T-cell (primary cell): ENCODE measurements at regions not wholly inside any gene's neighbourhood (a gene's known extent, or its start where the extent isn't known, plus 50 kb on each side); places are given as distances from the start of the nearest gene placed in this dataset.
A peak's percentile ranks its signal among the peaks of the same experiment; 100 is the strongest.

ENCODE experiments used
- ATAC-seq, 4 experiments: fragments of 200-7000 bp in 3 of 4; fragments of 150-1000 bp in 1 of 4; cut with Tn5 transposase; replicated peaks in 1 of 4; 1 replicate in 3 of 4; 2 replicates in 1 of 4; pipeline ENCODE4 v1.10.0; 2021; ENCODE audit warnings: moderate library complexity in 3 of 4, mild to moderate bottlenecking in 2 of 4, moderate number of reproducible peaks in 1 of 4
- CTCF ChIA-PET, 2 donors: fragments of 300-600 bp; sonication (Branson Sonifier 250); formaldehyde crosslinking; loops; one replicate each; lab custom pipeline; 2022; ENCODE audit warnings: antibody characterized with exemption in 2 of 2; lab: Charles Lee
- POLR2A ChIA-PET, 2 donors: fragments of 300-600 bp; sonication (Branson Sonifier 250); formaldehyde crosslinking; loops; one replicate each; lab custom pipeline; 2022; ENCODE audit warnings: antibody characterized with exemption in 2 of 2; lab: Charles Lee
- DNase-seq, 35 experiments: peaks; one replicate each; pipeline versions ENCODE4 v3.0.0 to v3.0.0-alpha.2; 2013 to 2023
- H3K27ac ChIP-seq: one replicate; pipeline ENCODE4 v1.5.1; 2013; ENCODE audit warnings: low read length
- H3K27me3 ChIP-seq, 2 experiments: replicated peaks in 1 of 2; 1 replicate in 1 of 2; 2 replicates in 1 of 2; pipeline versions ENCODE4 v1.6.1 to v1.7.0; 2013; ENCODE audit warnings: low read length in 1 of 2, mixed read lengths in 1 of 2; ENCODE audit not compliant: control insufficient read depth in 2 of 2, insufficient read depth in 2 of 2; ENCODE audit errors: extremely low read depth in 1 of 2
- H3K36me3 ChIP-seq, 2 donors: 1 replicate in 1 of 2; 2 replicates in 1 of 2; pipeline versions ENCODE4 v1.6.1 to v1.7.0; 2013; ENCODE audit warnings: low read length in 1 of 2; ENCODE audit not compliant: control insufficient read depth in 2 of 2, insufficient read depth in 1 of 2; ENCODE audit errors: extremely low read depth in 1 of 2
- H3K4me1 ChIP-seq, 2 experiments: 1 replicate in 1 of 2; 2 replicates in 1 of 2; pipeline versions ENCODE4 v1.6.1 to v1.7.0; 2013; ENCODE audit warnings: low read length in 2 of 2, mixed read lengths in 1 of 2; ENCODE audit not compliant: insufficient read depth in 2 of 2, control insufficient read depth in 1 of 2; ENCODE audit errors: extremely low read depth in 1 of 2
- H3K4me3 ChIP-seq, 2 donors: 1 replicate in 1 of 2; 2 replicates in 1 of 2; pipeline versions ENCODE4 v1.5.1 to v1.7.0; 2013; ENCODE audit warnings: mild to moderate bottlenecking in 2 of 2, low read length in 1 of 2, moderate library complexity in 1 of 2; ENCODE audit not compliant: control insufficient read depth in 1 of 2; ENCODE audit errors: extremely low read depth in 1 of 2
- H3K9me3 ChIP-seq: 2 replicates; pipeline ENCODE4 v1.7.0; 2013
- H3K27ac Mint-ChIP-seq, 2 donors: one replicate each; pipeline ENCODE4 v1.8.0; 2020 to 2021; ENCODE audit warnings: mild to moderate bottlenecking in 2 of 2, mixed read lengths in 2 of 2
- H3K27me3 Mint-ChIP-seq, 2 donors: one replicate each; pipeline ENCODE4 v1.8.0; 2021 to 2022; ENCODE audit warnings: mixed read lengths in 2 of 2
- H3K36me3 Mint-ChIP-seq: one replicate; pipeline ENCODE4 v1.8.0; 2021; ENCODE audit warnings: mixed read lengths
- H3K4me1 Mint-ChIP-seq, 3 donors: one replicate each; pipeline ENCODE4 v1.8.0; 2020 to 2022; ENCODE audit warnings: mixed read lengths in 3 of 3, mild to moderate bottlenecking in 1 of 3
- H3K4me3 Mint-ChIP-seq, 3 donors: one replicate each; pipeline ENCODE4 v1.8.0; 2020 to 2022; ENCODE audit warnings: mild to moderate bottlenecking in 3 of 3, mixed read lengths in 3 of 3, moderate library complexity in 3 of 3
- H3K9me3 Mint-ChIP-seq, 3 donors: one replicate each; pipeline ENCODE4 v1.8.0; 2020 to 2022; ENCODE audit warnings: mixed read lengths in 3 of 3
- WGBS: methylation state at CpG from one replicate; pipeline ENCODE4 v1.1.5; 2013; ENCODE audit warnings: missing lambda C conversion rate; ENCODE audit not compliant: insufficient coverage; 5-methylcytosine and 5-hydroxymethylcytosine counted together

DNA sequence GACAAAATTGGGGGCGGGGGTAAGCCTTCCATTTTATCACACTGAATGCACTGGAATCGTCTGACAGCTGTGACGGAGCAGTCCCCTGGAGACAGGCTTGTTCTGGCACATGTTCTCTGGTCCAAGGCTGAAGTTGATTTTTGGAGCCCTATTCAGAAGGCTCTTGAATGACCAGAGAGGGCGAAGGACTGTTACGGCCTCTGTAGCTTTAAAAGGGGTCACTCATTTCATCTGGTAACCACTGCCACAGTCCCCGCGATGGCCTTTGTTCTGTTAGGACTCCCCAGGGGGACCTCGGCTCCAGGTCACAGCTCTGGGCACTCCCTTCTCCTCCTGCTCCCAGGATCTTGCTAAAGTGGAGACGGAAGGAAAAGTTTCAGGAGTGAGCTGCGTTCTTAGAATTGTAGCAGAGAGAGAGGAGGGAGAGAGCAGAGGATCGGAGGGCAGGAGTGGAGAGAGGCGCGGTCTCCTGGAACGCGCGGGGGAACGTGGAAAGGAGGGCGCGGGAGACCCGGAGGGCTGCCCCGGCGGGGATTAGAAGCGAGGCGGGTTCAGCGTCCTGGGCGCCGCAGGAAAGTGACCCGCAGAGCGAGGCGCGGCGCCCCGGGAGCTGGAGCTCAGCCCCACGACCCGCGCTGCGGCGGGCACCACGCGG lies 134.3 kb upstream of the MYO16 start:
- Histone ChIP-seq H3K27me3 (peaks cover 17 to 32% of the 10 kb centered on the region in 2 experiments), H3K36me3 (no peaks in the 10 kb centered on the region), H3K4me1 (peaks cover 0 to 16% of the 10 kb centered on the region in 2 experiments), H3K9me3 (no peaks in the 10 kb centered on the region), H3K27ac (no peak overlapping the region), H3K4me3 (peak overlapping the region in 1 of 2 donors; percentile 7)
- H3K4me3 Mint-ChIP-seq = peak overlapping the region; percentile 78 to 93 (median 80)
- no peak for DNase-seq
- no peaks in the 10 kb centered on the region for H3K36me3 Mint-ChIP-seq
- H3K4me1 Mint-ChIP-seq = peaks cover 13 to 21% (median 21%) of the 10 kb centered on the region in 3 donors
- peak in 1 of 4 experiments; percentile 28 for ATAC-seq
- peaks cover 0 to 13% (median 10%) of the 10 kb centered on the region in 3 donors for H3K9me3 Mint-ChIP-seq
- ChIA-PET CTCF (interaction anchor here in 1 of 2 donors (0.6 to 1.1 kb wide), 2 partner anchors 13 to 344 kb away, joined by 4 to 10 read pairs; no protein-coding TSS in a partner anchor), POLR2A (no interaction called here)
- H3K27ac Mint-ChIP-seq = peak overlapping the region in 1 of 2 donors; percentile 31
- WGBS = 5% methylated on average over 35 of the region's 40 CpGs
- peaks cover 27 to 43% of the 10 kb centered on the region in 2 donors for H3K27me3 Mint-ChIP-seq

DNA sequence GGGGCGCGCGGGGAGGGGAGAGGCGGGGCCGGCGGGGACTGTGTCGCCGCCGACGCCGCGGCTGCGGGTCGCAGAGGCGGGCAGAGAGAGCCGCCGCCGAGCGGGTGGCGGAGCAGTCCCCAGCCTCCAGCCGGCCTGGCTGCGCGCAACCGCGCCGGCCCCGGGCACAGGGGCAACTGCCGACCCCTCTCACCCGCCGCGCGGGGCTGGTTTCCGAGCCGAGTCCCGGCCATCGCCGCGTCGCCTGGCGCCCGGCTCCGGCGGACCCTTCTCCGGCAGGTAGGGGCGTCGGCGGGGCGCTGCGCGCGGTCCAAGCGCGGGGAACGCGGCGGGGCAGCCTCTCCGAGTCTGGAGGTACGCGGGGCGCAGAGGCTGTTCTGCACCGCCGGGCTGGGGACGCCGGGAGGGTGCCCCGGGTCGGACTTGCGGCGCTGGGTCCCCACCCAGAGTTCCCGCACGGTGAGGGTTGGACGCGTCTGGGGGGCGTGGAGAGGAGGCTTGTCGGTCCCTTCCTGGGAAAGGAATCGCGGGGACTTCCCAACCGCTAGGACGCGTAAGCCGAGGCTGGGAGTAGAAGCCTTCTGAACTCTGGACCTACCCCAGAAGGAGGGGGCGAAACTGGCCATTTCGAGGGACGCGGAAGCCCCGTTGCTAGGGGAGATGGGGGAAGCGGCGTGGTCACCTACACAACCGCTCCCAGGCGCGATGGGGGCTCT lies 133.6 kb upstream of the MYO16 start:
- ChIA-PET POLR2A (no interaction called here), CTCF (interaction anchor here in 1 of 2 donors (0.6 to 1.1 kb wide), 3 partner anchors 12 to 345 kb away, joined by 3 to 10 read pairs (median 4); no protein-coding TSS in a partner anchor)
- no peaks in the 10 kb centered on the region for H3K36me3 Mint-ChIP-seq
- H3K36me3 ChIP-seq = no peaks in the 10 kb centered on the region
- ATAC-seq = peak; percentile 36 to 59 (median 46)
- no peak overlapping the region for H3K27ac ChIP-seq
- WGBS = 7% methylated on average over 79 of the region's 90 CpGs
- H3K4me3 Mint-ChIP-seq = peak overlapping the region; percentile 76 to 93 (median 80)
- H3K9me3 ChIP-seq = no peaks in the 10 kb centered on the region
- peak overlapping the region; percentile 48 to 85 for H3K4me3 ChIP-seq
- peaks cover 0 to 16% of the 10 kb centered on the region in 2 experiments for H3K4me1 ChIP-seq
- H3K27ac Mint-ChIP-seq = peak overlapping the region in 1 of 2 donors; percentile 27
- peak in 1 of 35 experiments; percentile 1 for DNase-seq
- H3K27me3 Mint-ChIP-seq = peaks cover 29 to 46% of the 10 kb centered on the region in 2 donors
- H3K4me1 Mint-ChIP-seq = peaks cover 13 to 21% (median 21%) of the 10 kb centered on the region in 3 donors
- H3K27me3 ChIP-seq = peaks cover 17 to 32% of the 10 kb centered on the region in 2 experiments
- peaks cover 0 to 7% (median 6%) of the 10 kb centered on the region in 3 donors for H3K9me3 Mint-ChIP-seq

DNA sequence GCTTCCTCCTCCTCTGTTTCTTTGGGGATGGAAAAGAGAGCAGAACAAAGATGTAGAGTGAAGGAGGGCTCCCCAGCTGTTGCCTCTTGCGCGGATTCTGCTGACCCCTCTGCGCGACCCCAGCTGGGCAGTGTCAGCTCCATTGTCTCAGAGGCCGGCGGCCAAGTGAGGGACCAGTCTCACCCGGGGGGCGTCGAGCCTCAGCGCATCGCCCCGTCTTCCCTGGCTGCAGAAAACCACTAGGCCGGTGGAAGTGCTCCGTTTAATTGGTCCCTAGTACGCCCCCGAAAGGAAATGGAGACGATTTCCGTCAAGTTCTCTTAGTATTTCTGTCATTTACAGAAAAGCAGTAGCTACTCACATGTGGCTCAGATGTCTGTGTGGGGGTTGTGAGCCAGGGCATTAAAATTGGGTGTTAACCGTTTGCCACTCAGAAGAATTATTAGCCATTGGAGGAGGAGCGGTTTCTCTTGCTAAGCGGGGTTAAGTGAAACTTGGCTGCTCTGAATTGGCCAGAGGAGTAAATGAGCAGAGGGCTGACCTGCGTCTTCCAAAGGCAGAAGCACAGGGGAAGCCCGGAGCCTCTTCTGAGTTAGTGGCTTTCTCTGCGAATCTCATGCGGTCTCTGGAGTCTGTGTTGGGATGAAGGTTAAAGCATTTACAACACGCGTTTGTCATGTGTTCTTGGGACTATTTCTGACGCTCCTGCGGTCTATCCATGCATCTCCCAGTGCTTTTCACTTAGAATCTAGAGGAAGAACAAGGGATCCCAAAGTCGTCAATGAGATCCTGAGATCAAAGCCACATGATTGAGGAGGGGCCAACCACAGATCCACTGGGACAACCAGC lies 132.8 kb upstream of the MYO16 start:
- Mint-ChIP-seq H3K27ac (peak overlapping the region; percentile 11 to 27), H3K4me3 (peak overlapping the region; percentile 74 to 83 (median 76)), H3K4me1 (peaks cover 13 to 21% (median 21%) of the 10 kb centered on the region in 3 donors), H3K27me3 (peaks cover 29 to 50% of the 10 kb centered on the region in 2 donors), H3K9me3 (peaks cover 0 to 5% (median 3%) of the 10 kb centered on the region in 3 donors), H3K36me3 (no peaks in the 10 kb centered on the region)
- ATAC-seq (peak in 3 of 4 experiments; percentile 42 to 53 (median 45)), DNase-seq (no peak)
- peak overlapping the region; percentile 48 to 85 for H3K4me3 ChIP-seq
- H3K27ac ChIP-seq = no peak overlapping the region
- peaks cover 0 to 16% of the 10 kb centered on the region in 2 experiments for H3K4me1 ChIP-seq
- 6% methylated on average over 25 of the region's 30 CpGs for WGBS
- H3K36me3 ChIP-seq = no peaks in the 10 kb centered on the region
- H3K9me3 ChIP-seq = no peaks in the 10 kb centered on the region
- ChIA-PET POLR2A (interaction anchor here in 1 of 2 donors (0.7 kb wide), 1 partner anchor 154 kb away, joined by 3 read pairs; no protein-coding TSS in a partner anchor), CTCF (interaction anchor here in 1 of 2 donors (0.6 kb wide), 1 partner anchor 14 kb away, joined by 3 read pairs; no protein-coding TSS in a partner anchor)
- peaks cover 17 to 32% of the 10 kb centered on the region in 2 experiments for H3K27me3 ChIP-seq

DNA sequence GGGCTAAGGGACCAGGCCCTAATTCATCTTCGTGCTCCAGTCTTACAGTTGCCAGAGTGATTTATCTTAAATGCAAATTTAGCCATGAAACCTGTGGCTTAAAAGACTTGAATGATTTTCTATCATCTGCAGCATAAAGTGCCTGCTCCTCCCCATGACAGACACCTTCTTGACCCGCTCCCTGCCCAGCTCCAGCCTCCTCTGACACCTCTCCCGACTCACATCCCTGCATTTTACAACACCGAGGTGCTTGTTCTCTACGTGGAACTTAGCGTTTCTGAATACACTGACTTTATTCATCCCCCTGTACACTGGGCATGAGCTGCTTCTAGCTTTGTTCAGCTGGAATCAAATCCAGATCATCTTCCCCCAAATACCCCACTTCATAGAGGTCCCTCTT lies 128.7 kb upstream of the MYO16 start:
- POLR2A ChIA-PET = no interaction called here
- peaks cover 0 to 12% of the 10 kb centered on the region in 2 experiments for H3K4me1 ChIP-seq
- H3K36me3 ChIP-seq = no peaks in the 10 kb centered on the region
- peaks cover 21 to 42% of the 10 kb centered on the region in 2 donors for H3K27me3 Mint-ChIP-seq
- H3K27me3 ChIP-seq = peaks cover 14 to 15% of the 10 kb centered on the region in 2 experiments
- no peaks in the 10 kb centered on the region for H3K9me3 ChIP-seq
- peak overlapping the region in 1 of 2 donors; percentile 12 for H3K27ac Mint-ChIP-seq
- H3K27ac ChIP-seq = no peak overlapping the region
- peaks cover 9 to 15% (median 14%) of the 10 kb centered on the region in 3 donors for H3K4me1 Mint-ChIP-seq
- 88% methylated on average over 6 of the region's 6 CpGs for WGBS
- DNase-seq (no peak), ATAC-seq (no peak)
- no peaks in the 10 kb centered on the region for H3K9me3 Mint-ChIP-seq
- CTCF ChIA-PET = no interaction called here
- H3K4me3 ChIP-seq = no peak overlapping the region
- no peak overlapping the region for H3K4me3 Mint-ChIP-seq
- no peaks in the 10 kb centered on the region for H3K36me3 Mint-ChIP-seq

DNA sequence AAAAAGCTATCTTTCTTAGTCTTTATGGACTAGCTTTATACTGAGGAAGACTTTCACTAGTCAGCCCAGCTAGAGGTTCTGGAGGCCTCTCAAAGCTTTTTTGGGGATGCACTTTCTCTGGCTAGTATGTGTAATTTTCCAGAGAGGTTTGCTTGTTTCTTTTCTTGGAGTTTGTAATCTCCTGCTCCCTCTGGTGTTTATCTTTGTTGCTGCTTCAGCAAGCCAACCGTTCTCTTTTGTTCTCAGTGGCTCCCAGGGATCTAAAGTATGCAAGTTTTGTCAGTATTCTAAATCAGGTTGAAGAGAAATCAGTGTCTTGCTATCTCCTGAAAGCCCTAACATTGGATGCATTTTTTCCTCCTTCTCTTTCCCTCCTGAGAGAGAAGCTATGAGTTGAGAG lies 121.1 kb upstream of the MYO16 start:
- H3K9me3 Mint-ChIP-seq = peaks cover 0 to 13% (median 8%) of the 10 kb centered on the region in 3 donors
- Histone ChIP-seq H3K9me3 (peaks cover 2% of the 10 kb centered on the region), H3K27me3 (no peaks in the 10 kb centered on the region), H3K4me3 (no peak overlapping the region), H3K4me1 (no peaks in the 10 kb centered on the region), H3K36me3 (no peaks in the 10 kb centered on the region), H3K27ac (no peak overlapping the region)
- peak in 1 of 4 experiments; percentile 32 for ATAC-seq
- ChIA-PET POLR2A (interaction anchor here (0.5 to 0.7 kb wide), 3 partner anchors 9 to 1879 kb away, joined by 3 to 4 read pairs (median 4); no protein-coding TSS in a partner anchor), CTCF (interaction anchor here (0.6 to 3.1 kb wide), 24 partner anchors 13 to 1257 kb away, joined by 3 to 27 read pairs (median 4); no protein-coding TSS in a partner anchor)
- H3K4me3 Mint-ChIP-seq = no peak overlapping the region
- no peaks in the 10 kb centered on the region for H3K27me3 Mint-ChIP-seq
- whole genome bisulfite sequencing = no CpG with 5 or more reads among the region's 1 CpG
- H3K36me3 Mint-ChIP-seq = peaks cover 2% of the 10 kb centered on the region
- no peak overlapping the region for H3K27ac Mint-ChIP-seq
- DNase-seq = peak in 1 of 35 experiments; percentile 42
- H3K4me1 Mint-ChIP-seq = peaks cover 0 to 5% (median 0%) of the 10 kb centered on the region in 3 donors
